BE2C (cell line): ENCODE measurements at regions not wholly inside any gene's neighbourhood (a gene's known extent, or its start where the extent isn't known, plus 50 kb on each side); places are given as distances from the start of the nearest gene placed in this dataset.

Source experiments
- DNase-seq: peaks from one replicate; pipeline ENCODE4 v3.0.0-alpha.2; 2020
- H3K27me3 ChIP-seq: fragments of 250-450 bp; sonication (Bioruptor Pico); 2 replicates; pipeline ENCODE4 v1.5.1; 2020; ENCODE audit warnings: mild to moderate bottlenecking
- H3K36me3 ChIP-seq: fragments of 250-450 bp; sonication (Bioruptor Pico); 2 replicates; pipeline ENCODE4 v1.5.1; 2020; ENCODE audit warnings: mild to moderate bottlenecking
- H3K4me1 ChIP-seq: fragments of 250-450 bp; sonication (Bioruptor Pico); 2 replicates; pipeline ENCODE4 v1.5.1; 2020
- H3K4me3 ChIP-seq: 2 replicates; pipeline ENCODE4 v1.5.1; 2011; ENCODE audit warnings: low read depth, low read length
- H3K9me3 ChIP-seq: fragments of 250-450 bp; sonication (Bioruptor Pico); 2 replicates; pipeline ENCODE4 v1.5.1; 2020
- CTCF ChIP-seq: IDR thresholded peaks from 2 replicates; pipeline ENCODE4 v1.5.1; 2012; ENCODE audit warnings: mild to moderate bottlenecking, low read depth, low read length

- no peak for DNase-seq
- Histone ChIP-seq H3K9me3 (no peaks in the 10 kb centered on the region), H3K4me3 (no peak overlapping the region), H3K4me1 (no peaks in the 10 kb centered on the region), H3K36me3 (no peaks in the 10 kb centered on the region), H3K27me3 (no peaks in the 10 kb centered on the region)
- TF ChIP-seq CTCF: no peak
Measured at GRCh38 chr18:39825485-39826150, 2129.4 kb upstream of the PIK3C3 start.

GRCh38 chr18:39806525-39806924 lies 2148.5 kb upstream of the PIK3C3 start:
- Histone ChIP-seq H3K27me3 (no peaks in the 10 kb centered on the region), H3K9me3 (no peaks in the 10 kb centered on the region; the same call in 1 of the 2 replicates), H3K36me3 (no peaks in the 10 kb centered on the region), H3K4me3 (no peak overlapping the region), H3K4me1 (no peaks in the 10 kb centered on the region)
- DNase-seq: no peak
- TF ChIP-seq CTCF: no peak

- Histone ChIP-seq H3K9me3 (no peaks in the 10 kb centered on the region; the same call in 1 of the 2 replicates), H3K4me3 (no peak overlapping the region), H3K27me3 (no peaks in the 10 kb centered on the region), H3K4me1 (no peaks in the 10 kb centered on the region), H3K36me3 (no peaks in the 10 kb centered on the region)
- DNase-seq: no peak
- no peak for TF ChIP-seq CTCF
Measured at GRCh38 chr18:39805218-39805617, 2149.8 kb upstream of the PIK3C3 start.

GRCh38 chr18:39802648-39803229 lies 2152.3 kb upstream of the PIK3C3 start:
- no peaks in the 10 kb centered on the region for H3K4me1 ChIP-seq
- no peaks in the 10 kb centered on the region; the same call in 1 of the 2 replicates for H3K9me3 ChIP-seq
- TF ChIP-seq CTCF: no peak
- no peak overlapping the region for H3K4me3 ChIP-seq
- H3K27me3 ChIP-seq: no peaks in the 10 kb centered on the region
- H3K36me3 ChIP-seq: no peaks in the 10 kb centered on the region
- DNase-seq: no peak

GRCh38 chr18:39801848-39802247 lies 2153.2 kb upstream of the PIK3C3 start:
- no peak for TF ChIP-seq CTCF
- no peak for DNase-seq
- no peaks in the 10 kb centered on the region for H3K27me3 ChIP-seq
- H3K4me3 ChIP-seq: no peak overlapping the region
- no peaks in the 10 kb centered on the region for H3K4me1 ChIP-seq
- no peaks in the 10 kb centered on the region for H3K36me3 ChIP-seq
- no peaks in the 10 kb centered on the region; the same call in 1 of the 2 replicates for H3K9me3 ChIP-seq

GRCh38 chr18:39801010-39801409 lies 2154.0 kb upstream of the PIK3C3 start:
- Histone ChIP-seq H3K4me3 (no peak overlapping the region), H3K9me3 (no peaks in the 10 kb centered on the region; the same call in 1 of the 2 replicates), H3K27me3 (no peaks in the 10 kb centered on the region), H3K36me3 (no peaks in the 10 kb centered on the region), H3K4me1 (no peaks in the 10 kb centered on the region)
- DNase-seq: no peak
- no peak for TF ChIP-seq CTCF
